A549 (cell line): ENCODE measurements at regions not wholly inside any gene's neighbourhood (a gene's known extent, or its start where the extent isn't known, plus 50 kb on each side); places are given as distances from the start of the nearest gene placed in this dataset.

Source experiments
- ATAC-seq, 2 experiments: fragments of 200-7000 bp in 1 of 2; fragments of >200 bp in 1 of 2; cut with Nextera tagmentation in 1 of 2; cut with Tn5 transposase in 1 of 2; 3 replicates each; pipeline versions ENCODE4 v1.8.0 to v1.9.1; 2018 to 2020; ENCODE audit warnings: mild to moderate bottlenecking in 1 of 2, moderate library complexity in 1 of 2
- CTCF ChIA-PET: fragments of 300-600 bp; sonication (Branson Sonifier 250); formaldehyde crosslinking; extraction: SDS; loops from one replicate; lab custom pipeline; 2021; ENCODE audit warnings: antibody characterized with exemption, inconsistent platforms; lab: Yijun Ruan, JAX
- POLR2A ChIA-PET: fragments of 350-600 bp; formaldehyde crosslinking; extraction: SDS; loops from one replicate; lab custom pipeline; 2021; ENCODE audit warnings: antibody characterized with exemption, inconsistent platforms; lab: Yijun Ruan, JAX
- DNase-seq, 2 experiments: peaks; one replicate each; pipeline versions ENCODE4 v3.0.0 to v3.0.0-alpha.2; 2011 to 2016; ENCODE audit warnings: low read depth in 1 of 2, low spot score in 1 of 2
- FAIRE-seq: peaks from 2 replicates; lab custom pipeline; 2011; peaks lifted over from hg19 to GRCh38; lab: Jason Lieb, UNC
- H3K27ac ChIP-seq, 2 experiments: fragments of >200 bp; sonication (Bioruptor Twin); formaldehyde crosslinking; 3 replicates each; pipeline ENCODE4 v1.5.1; 2016 to 2017
- H3K4me1 ChIP-seq: fragments of >200 bp; sonication (Bioruptor Twin); formaldehyde crosslinking; 3 replicates; pipeline ENCODE4 v1.6.1; 2016
- H3K4me2 ChIP-seq: fragments of >200 bp; sonication (Bioruptor Twin); formaldehyde crosslinking; 3 replicates; pipeline ENCODE4 v1.6.1; 2016
- H3K4me3 ChIP-seq: fragments of >200 bp; sonication (Bioruptor Twin); formaldehyde crosslinking; 3 replicates; pipeline ENCODE4 v1.5.1; 2016
- H3K9me3 ChIP-seq: fragments of >200 bp; sonication (Bioruptor Twin); formaldehyde crosslinking; 3 replicates; pipeline ENCODE4 v1.6.1; 2016
- BHLHE40 ChIP-seq: IDR thresholded peaks from 2 replicates; pipeline ENCODE4 v1.6.1; 2012; ENCODE audit warnings: low read depth, low read length, inconsistent platforms
- CEBPB ChIP-seq, 2 experiments: fragments of >200 bp in 1 of 2; sonication (Bioruptor Twin) in 1 of 2; formaldehyde crosslinking in 1 of 2; IDR thresholded peaks; 2 replicates each; pipeline ENCODE4 v1.6.1; 2012 to 2016
- CHD2 ChIP-seq: fragments of 150-350 bp; IDR thresholded peaks from 2 replicates; pipeline ENCODE4 v1.6.1; 2014; ENCODE audit warnings: low read length; ENCODE audit not compliant: partially characterized antibody
- CTCF ChIP-seq: fragments of >200 bp; sonication (Bioruptor Twin); formaldehyde crosslinking; IDR thresholded peaks from 3 replicates; pipeline ENCODE4 v1.5.1; 2016
- E2F6 ChIP-seq: IDR thresholded peaks from 2 replicates; pipeline ENCODE4 v1.6.1; 2012; ENCODE audit warnings: low read depth, borderline replicate concordance
- EHF ChIP-seq: fragments of 250-450 bp; sonication (Bioruptor Pico); IDR thresholded peaks from 2 replicates; pipeline ENCODE4 v1.5.0; 2020; ENCODE audit warnings: mild to moderate bottlenecking
- EHMT2 ChIP-seq: fragments of 200-600 bp; sonication (generic); IDR thresholded peaks from 2 replicates; pipeline ENCODE4 v1.6.1; 2016; ENCODE audit warnings: antibody characterized with exemption, low read depth, mild to moderate bottlenecking, moderate library complexity
- EP300 ChIP-seq, 2 experiments: fragments of >200 bp; sonication (Bioruptor Twin); formaldehyde crosslinking; IDR thresholded peaks; 2 replicates in 1 of 2; 3 replicates in 1 of 2; pipeline ENCODE4 v1.6.1; 2016 to 2017
- ESRRA ChIP-seq: fragments of 150-350 bp; IDR thresholded peaks from 2 replicates; pipeline ENCODE4 v1.6.1; 2014; ENCODE audit warnings: mild to moderate bottlenecking, low read length, borderline replicate concordance
- FOSL2 ChIP-seq, 2 experiments: fragments of 450-650 bp in 1 of 2; fragments of >200 bp in 1 of 2; sonication (Bioruptor Twin) in 1 of 2; formaldehyde crosslinking; IDR thresholded peaks; 2 replicates each; pipeline versions ENCODE4 v1.5.0 to v1.6.1; 2016 to 2020; ENCODE audit warnings: mild to moderate bottlenecking in 1 of 2, moderate library complexity in 1 of 2
- FOXS1 ChIP-seq: fragments of 250-450 bp; sonication (Bioruptor Pico); IDR thresholded peaks from 2 replicates; pipeline ENCODE4 v1.5.0; 2020; ENCODE audit warnings: mild to moderate bottlenecking, moderate library complexity
- HDAC2 ChIP-seq: fragments of 200-600 bp; sonication (generic); IDR thresholded peaks from 2 replicates; pipeline ENCODE4 v1.6.1; 2016
- HES2 ChIP-seq: fragments of >200 bp; sonication (Bioruptor Twin); formaldehyde crosslinking; IDR thresholded peaks from 2 replicates; pipeline ENCODE4 v1.6.1; 2016
- HOXB13 ChIP-seq: fragments of 250-450 bp; sonication (Bioruptor Pico); IDR thresholded peaks from 2 replicates; pipeline ENCODE4 v1.5.0; 2020; ENCODE audit warnings: low read depth, mild to moderate bottlenecking, moderate library complexity
- KDM1A ChIP-seq: fragments of 200-600 bp; sonication (generic); IDR thresholded peaks from 2 replicates; pipeline ENCODE4 v1.6.1; 2016; ENCODE audit warnings: low read depth, mild to moderate bottlenecking
- MAFK ChIP-seq: fragments of 450-650 bp; IDR thresholded peaks from 2 replicates; pipeline ENCODE4 v1.6.1; 2014; ENCODE audit not compliant: partially characterized antibody
- MAZ ChIP-seq: fragments of 150-350 bp; IDR thresholded peaks from 2 replicates; pipeline ENCODE4 v1.6.1; 2014; ENCODE audit warnings: antibody characterized with exemption, low read depth, low read length, borderline replicate concordance
- PBX3 ChIP-seq: IDR thresholded peaks from 2 replicates; pipeline ENCODE4 v1.6.1; 2012
- POLR2AphosphoS2 ChIP-seq: conservative IDR thresholded peaks from 2 replicates; pipeline ENCODE4 v1.6.1; 2012; ENCODE audit warnings: low read length, improper control_type of control experiment, inconsistent platforms
- REST ChIP-seq: fragments of 200-600 bp; sonication (generic); IDR thresholded peaks from 2 replicates; pipeline ENCODE4 v1.6.1; 2016; ENCODE audit warnings: antibody characterized with exemption, mild to moderate bottlenecking, moderate library complexity
- SMC3 ChIP-seq: fragments of >200 bp; sonication (Bioruptor Twin); formaldehyde crosslinking; IDR thresholded peaks from 3 replicates; pipeline ENCODE4 v1.6.1; 2018; ENCODE audit warnings: inconsistent platforms
- TFCP2L1 ChIP-seq: fragments of 250-450 bp; sonication (Bioruptor Pico); IDR thresholded peaks from 2 replicates; pipeline ENCODE4 v1.5.0; 2021; ENCODE audit warnings: mild to moderate bottlenecking
- TP53 ChIP-seq: fragments of 250-450 bp; sonication (Bioruptor Pico); IDR thresholded peaks from 2 replicates; pipeline ENCODE4 v1.5.0; 2021; ENCODE audit warnings: mild to moderate bottlenecking, moderate library complexity
- USF2 ChIP-seq: fragments of 450-650 bp; IDR thresholded peaks from 2 replicates; pipeline ENCODE4 v1.6.1; 2014; ENCODE audit warnings: antibody characterized with exemption
- ZC3H11A ChIP-seq: fragments of 450-650 bp; IDR thresholded peaks from 2 replicates; pipeline ENCODE4 v1.6.1; 2014; ENCODE audit warnings: antibody characterized with exemption, mild to moderate bottlenecking
- ZFP36 ChIP-seq: fragments of 450-650 bp; IDR thresholded peaks from 2 replicates; pipeline ENCODE4 v1.6.1; 2014; ENCODE audit warnings: borderline replicate concordance; ENCODE audit not compliant: partially characterized antibody
- ZSCAN20 ChIP-seq: fragments of 250-450 bp; sonication (Bioruptor Pico); IDR thresholded peaks from 2 replicates; pipeline ENCODE4 v1.8.0; 2022; ENCODE audit warnings: mild to moderate bottlenecking, moderate library complexity
- WGBS: methylation state at CpG from one replicate; pipeline ENCODE4 v1.1.6; 2017; ENCODE audit errors: missing lambda C conversion rate; 5-methylcytosine and 5-hydroxymethylcytosine counted together

- H3K4me1 ChIP-seq = no peaks in the 10 kb centered on the region
- H3K27ac ChIP-seq = no peak overlapping the region
- DNase-seq = no peak
- FAIRE-seq = no peak
- ChIA-PET POLR2A (no interaction called here), CTCF (interaction anchor here (1.1 kb wide), 1 partner anchor 12 kb away, joined by 3 read pairs; no protein-coding TSS in a partner anchor)
- TF ChIP-seq MAZ (no peak), ESRRA (no peak), EP300 (IDR thresholded peaks at IDR 0.05) (no peak), KDM1A (no peak), PBX3 (no peak), MAFK (no peak), EHF (CRISPR knock-in tag) (no peak), SMC3 (no peak), CEBPB (IDR thresholded peaks at IDR 0.05) (no peak), ZSCAN20 (CRISPR knock-in tag) (no peak), USF2 (no peak), ZC3H11A (no peak), E2F6 (no peak), HES2 (no peak), FOSL2 (IDR thresholded peaks at IDR 0.05) (no peak), FOSL2 (CRISPR knock-in tag; IDR thresholded peaks at IDR 0.05) (no peak), EHMT2 (no peak), TFCP2L1 (no peak)
- H3K9me3 ChIP-seq = no peaks in the 10 kb centered on the region
- no peak overlapping the region for H3K4me2 ChIP-seq
- 57% methylated on average over 6 of the region's 6 CpGs for WGBS
- no peak for ATAC-seq
- no peak overlapping the region for H3K4me3 ChIP-seq
Observed at GRCh38 chr2:217743966-217744761, 258.6 kb downstream of the TNS1 start.

- Histone ChIP-seq H3K4me1 (no peaks in the 10 kb centered on the region), H3K27ac (no peak overlapping the region), H3K4me2 (no peak overlapping the region), H3K4me3 (no peak overlapping the region), H3K9me3 (no peaks in the 10 kb centered on the region)
- FAIRE-seq (no peak), ATAC-seq (no peak), DNase-seq (no peak)
- 33% methylated on average over 2 of the region's 2 CpGs for WGBS
- POLR2A ChIA-PET = no interaction called here
- CTCF ChIA-PET = interaction anchor here (0.6 to 1.1 kb wide), 2 partner anchors 13 to 582 kb away, joined by 3 read pairs; no protein-coding TSS in a partner anchor
- TF ChIP-seq HDAC2 (no peak), POLR2AphosphoS2 (no peak), FOXS1 (CRISPR knock-in tag) (no peak), REST (no peak), TP53 (CRISPR knock-in tag) (no peak), MAZ (no peak), BHLHE40 (no peak), USF2 (no peak), CHD2 (no peak), CTCF (no peak), ZFP36 (no peak), TFCP2L1 (no peak), HOXB13 (CRISPR knock-in tag) (no peak), KDM1A (no peak)
Observed at GRCh38 chr2:217743407-217743806, 259.4 kb downstream of the TNS1 start.
